DND-41 (cell line): ENCODE measurements at regions not wholly inside any gene's neighbourhood (a gene's known extent, or its start where the extent isn't known, plus 50 kb on each side); places are given as distances from the start of the nearest gene placed in this dataset.

Source experiments
- EZH2 ChIP-seq: IDR thresholded peaks from 3 replicates; pipeline ENCODE4 v1.6.1; 2012; ENCODE audit warnings: borderline replicate concordance, low read depth, mild to moderate bottlenecking, moderate library complexity, low read length, inconsistent platforms; ENCODE audit not compliant: severe bottlenecking
- TF ChIP-seq, protein P1 (sequence below): IDR thresholded peaks from 2 replicates; pipeline ENCODE4 v1.5.1; 2012; ENCODE audit warnings: borderline replicate concordance, low read length, moderate library complexity, mild to moderate bottlenecking; ENCODE audit not compliant: poor library complexity, severe bottlenecking; ENCODE audit errors: extremely low read depth

GRCh38 chr3:21297304-21297703 is 453.7 kb downstream of the ZNF385D start:
- TF ChIP-seq, protein P1, sequence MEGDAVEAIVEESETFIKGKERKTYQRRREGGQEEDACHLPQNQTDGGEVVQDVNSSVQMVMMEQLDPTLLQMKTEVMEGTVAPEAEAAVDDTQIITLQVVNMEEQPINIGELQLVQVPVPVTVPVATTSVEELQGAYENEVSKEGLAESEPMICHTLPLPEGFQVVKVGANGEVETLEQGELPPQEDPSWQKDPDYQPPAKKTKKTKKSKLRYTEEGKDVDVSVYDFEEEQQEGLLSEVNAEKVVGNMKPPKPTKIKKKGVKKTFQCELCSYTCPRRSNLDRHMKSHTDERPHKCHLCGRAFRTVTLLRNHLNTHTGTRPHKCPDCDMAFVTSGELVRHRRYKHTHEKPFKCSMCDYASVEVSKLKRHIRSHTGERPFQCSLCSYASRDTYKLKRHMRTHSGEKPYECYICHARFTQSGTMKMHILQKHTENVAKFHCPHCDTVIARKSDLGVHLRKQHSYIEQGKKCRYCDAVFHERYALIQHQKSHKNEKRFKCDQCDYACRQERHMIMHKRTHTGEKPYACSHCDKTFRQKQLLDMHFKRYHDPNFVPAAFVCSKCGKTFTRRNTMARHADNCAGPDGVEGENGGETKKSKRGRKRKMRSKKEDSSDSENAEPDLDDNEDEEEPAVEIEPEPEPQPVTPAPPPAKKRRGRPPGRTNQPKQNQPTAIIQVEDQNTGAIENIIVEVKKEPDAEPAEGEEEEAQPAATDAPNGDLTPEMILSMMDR = peak; percentile 7
- no peak for TF ChIP-seq EZH2
